ENCODE measurements at regions not wholly inside any gene's neighbourhood (a gene's known extent, or its start where the extent isn't known, plus 50 kb on each side); places are given as distances from the start of the nearest gene placed in this dataset.

DNA sequence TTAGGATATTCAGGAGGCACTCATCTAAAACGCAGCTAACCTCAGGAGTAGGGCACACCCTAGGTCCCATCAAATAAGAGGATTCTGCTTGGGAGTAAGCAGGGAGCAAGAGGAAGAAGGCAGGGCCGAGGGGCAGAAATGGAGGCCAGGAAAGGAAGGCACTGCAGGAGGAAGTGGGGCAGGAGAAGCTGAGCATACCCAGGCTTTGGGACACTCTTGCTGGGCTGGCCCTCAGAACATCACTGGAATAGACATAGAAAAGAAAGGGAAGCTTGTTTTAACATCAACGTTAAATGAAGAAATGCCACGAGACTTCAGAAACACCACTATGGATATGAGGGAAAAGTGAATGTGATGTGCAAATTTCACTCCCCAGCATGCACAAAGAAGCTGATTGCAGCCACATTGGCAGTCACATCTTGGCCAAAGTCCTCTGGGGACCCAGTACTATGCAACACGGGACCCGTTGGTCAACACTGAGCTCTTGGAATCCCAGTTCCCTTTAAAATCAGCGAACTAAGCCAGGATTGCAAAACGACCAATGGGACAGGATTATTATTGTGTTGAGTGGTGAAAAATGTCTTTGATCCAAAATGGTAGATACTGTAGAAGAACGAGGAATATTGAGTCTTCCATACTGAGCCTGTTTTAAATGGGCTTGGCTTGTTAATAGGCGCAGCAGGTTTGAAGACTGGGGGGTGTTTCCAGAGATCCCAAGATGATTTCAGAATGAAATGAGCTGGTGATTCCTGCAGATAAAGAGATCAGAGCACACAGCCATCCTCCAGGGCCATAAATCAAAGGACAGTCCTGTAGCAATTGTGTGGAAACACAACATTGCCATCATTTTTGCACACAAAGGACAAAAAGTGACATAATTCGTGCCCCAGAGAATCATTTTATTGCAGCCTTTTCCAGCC lies 152.4 kb downstream of the TOMM20 start:
- Histone ChIP-seq H3K4me3 (no peak overlapping the region), H3K27ac (peak overlapping the region; percentile 12 to 96 (median 80)), H3K9me3 (no peaks in the 10 kb centered on the region), H3K27me3 (no peaks in the 10 kb centered on the region), H3K36me3 (no peaks in the 10 kb centered on the region), H3K4me1 (peaks cover 23 to 92% (median 38%) of the 10 kb centered on the region in 4 donors)
- TF ChIP-seq POLR2A (IDR thresholded peaks at IDR 0.05) = no peak
- TF ChIP-seq, protein P1, sequence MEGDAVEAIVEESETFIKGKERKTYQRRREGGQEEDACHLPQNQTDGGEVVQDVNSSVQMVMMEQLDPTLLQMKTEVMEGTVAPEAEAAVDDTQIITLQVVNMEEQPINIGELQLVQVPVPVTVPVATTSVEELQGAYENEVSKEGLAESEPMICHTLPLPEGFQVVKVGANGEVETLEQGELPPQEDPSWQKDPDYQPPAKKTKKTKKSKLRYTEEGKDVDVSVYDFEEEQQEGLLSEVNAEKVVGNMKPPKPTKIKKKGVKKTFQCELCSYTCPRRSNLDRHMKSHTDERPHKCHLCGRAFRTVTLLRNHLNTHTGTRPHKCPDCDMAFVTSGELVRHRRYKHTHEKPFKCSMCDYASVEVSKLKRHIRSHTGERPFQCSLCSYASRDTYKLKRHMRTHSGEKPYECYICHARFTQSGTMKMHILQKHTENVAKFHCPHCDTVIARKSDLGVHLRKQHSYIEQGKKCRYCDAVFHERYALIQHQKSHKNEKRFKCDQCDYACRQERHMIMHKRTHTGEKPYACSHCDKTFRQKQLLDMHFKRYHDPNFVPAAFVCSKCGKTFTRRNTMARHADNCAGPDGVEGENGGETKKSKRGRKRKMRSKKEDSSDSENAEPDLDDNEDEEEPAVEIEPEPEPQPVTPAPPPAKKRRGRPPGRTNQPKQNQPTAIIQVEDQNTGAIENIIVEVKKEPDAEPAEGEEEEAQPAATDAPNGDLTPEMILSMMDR (IDR thresholded peaks at IDR 0.05) = no peak
- DNase-seq = peak in 1 of 3 donors; percentile 54

DNA sequence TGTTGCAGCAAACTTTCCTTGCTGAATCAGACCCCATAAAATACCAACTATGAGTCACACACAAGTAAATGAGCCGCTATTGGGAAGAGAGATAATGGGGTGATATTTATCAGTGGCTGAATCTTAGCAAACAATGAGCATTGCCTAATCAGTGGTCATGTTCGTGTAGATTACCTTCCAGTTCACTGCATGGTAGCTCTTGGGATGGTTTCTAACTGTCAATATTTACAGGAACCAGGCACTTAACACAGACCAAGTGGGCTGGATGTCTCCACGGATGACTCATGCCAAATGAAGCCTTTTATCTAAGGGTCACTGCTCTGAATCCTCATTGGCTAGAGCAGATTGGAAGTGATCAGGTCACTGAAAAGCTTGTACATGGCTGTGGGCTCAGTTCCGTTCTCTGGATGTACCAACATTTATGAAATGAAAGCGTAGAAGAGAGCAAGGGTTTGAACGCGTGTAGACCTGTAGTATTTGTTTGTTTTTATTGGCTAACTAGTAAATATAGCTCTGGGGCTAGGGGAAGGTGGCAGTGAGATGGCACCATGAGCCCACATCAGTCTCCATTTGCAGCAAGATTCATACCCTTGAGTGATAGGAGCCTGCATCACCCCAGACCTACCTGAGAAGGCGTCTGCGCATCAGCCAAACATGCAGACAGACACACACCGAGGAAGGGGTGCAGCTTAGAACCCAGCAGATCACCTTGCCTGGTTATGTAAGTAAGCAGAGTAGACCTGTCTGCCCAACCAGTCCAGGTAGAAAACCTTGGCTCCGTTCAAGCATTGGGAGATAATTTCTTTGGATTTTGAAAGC lies 153.3 kb downstream of the TOMM20 start:
- Histone ChIP-seq H3K27ac (peak overlapping the region; percentile 12 to 96 (median 80)), H3K36me3 (no peaks in the 10 kb centered on the region), H3K4me1 (peaks cover 16 to 92% (median 32%) of the 10 kb centered on the region in 4 donors), H3K4me3 (no peak overlapping the region), H3K9me3 (no peaks in the 10 kb centered on the region), H3K27me3 (no peaks in the 10 kb centered on the region)
- peak in 1 of 3 donors; percentile 79 for DNase-seq
- TF ChIP-seq, protein P1 (IDR thresholded peaks at IDR 0.05) = no peak
- TF ChIP-seq POLR2A (IDR thresholded peaks at IDR 0.05) = no peak

DNA sequence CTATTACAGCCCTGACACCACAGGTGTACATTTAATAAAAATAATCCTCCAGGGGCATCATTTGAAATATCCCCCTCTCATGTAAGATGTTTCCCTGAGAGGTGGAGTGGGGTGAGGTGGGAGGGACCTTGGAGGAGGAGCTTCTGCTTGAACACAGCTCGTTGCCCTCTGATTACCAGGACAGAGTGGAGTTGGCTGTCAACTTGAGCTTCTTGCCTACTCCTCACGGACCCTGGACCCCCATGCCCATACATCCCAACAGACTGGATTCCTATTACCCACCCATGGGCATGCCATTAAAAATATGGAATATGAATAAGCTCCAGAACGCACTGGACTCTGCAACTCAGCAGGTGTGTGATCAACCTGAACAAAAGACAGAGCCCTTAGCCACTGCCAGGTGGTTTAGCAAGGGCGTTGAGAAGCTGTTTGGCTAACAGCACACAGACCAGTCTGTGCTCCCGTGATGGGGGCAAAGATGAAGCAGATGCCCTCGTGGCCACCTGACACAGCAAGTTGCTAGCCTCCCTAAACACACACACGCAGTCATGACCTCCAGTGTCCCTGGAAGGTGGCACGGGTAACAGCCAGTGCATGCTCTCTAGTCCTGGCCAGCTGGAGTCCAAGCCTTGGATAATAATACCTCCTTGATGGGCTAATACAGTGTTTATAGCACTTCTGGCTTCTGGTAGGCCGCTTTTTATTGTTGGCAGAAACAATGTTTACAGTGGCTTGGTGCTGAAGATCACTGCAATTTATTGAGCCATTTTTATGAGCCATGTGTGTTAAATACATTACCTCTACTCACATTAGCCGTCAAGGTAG lies 155.0 kb downstream of the TOMM20 start:
- H3K36me3 ChIP-seq = no peaks in the 10 kb centered on the region
- peak overlapping the region in 3 of 4 donors; percentile 68 to 96 (median 93) for H3K27ac ChIP-seq
- TF ChIP-seq, protein P1 (IDR thresholded peaks at IDR 0.05) = peak in 2 of 6 experiments; percentile 4 to 7
- peak in 1 of 2 donors; percentile 33 for TF ChIP-seq POLR2A (IDR thresholded peaks at IDR 0.05)
- H3K4me1 ChIP-seq = peaks cover 12 to 90% (median 24%) of the 10 kb centered on the region in 4 donors
- H3K27me3 ChIP-seq = no peaks in the 10 kb centered on the region
- no peak overlapping the region for H3K4me3 ChIP-seq
- DNase-seq = peak in 2 of 3 donors; percentile 86 to 87
- H3K9me3 ChIP-seq = no peaks in the 10 kb centered on the region

DNA sequence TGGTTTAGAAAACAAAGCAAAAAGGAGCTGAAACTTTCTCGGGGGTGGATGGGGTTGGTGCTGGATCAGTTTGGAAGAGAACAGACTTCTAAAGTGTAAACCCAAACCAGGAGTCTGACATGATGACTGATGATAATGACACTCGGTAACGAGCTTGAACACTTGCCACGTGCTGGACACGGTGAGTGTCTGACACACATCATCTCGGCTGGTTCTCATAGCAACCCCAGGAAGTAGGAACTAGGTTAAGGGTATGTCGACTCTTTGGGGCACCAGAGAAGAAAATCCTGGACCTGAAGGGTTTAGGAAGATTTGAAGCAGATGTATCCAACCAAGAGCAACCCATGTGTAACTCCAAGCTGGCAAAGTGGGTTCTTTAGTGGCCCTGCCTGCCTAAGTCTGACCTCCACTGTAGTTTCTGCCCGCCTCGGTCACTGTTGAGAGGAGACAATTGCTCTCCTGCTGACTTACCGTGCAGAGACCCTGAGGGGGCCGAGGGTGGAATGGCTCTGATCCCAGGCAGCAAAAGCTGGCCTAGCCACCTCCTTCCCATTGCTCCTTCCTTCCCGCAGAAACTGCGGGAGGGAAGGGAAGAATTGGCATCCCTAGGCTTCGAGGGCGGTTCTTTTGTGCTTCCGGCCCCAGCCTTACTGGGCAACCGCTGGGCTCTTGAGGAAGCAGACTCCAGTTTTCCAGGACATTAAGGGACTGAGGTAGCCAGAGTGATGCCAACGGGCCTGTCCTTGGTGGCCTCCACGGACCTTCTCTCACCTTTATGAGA lies 156.0 kb downstream of the TOMM20 start:
- DNase-seq = peak in 2 of 3 donors; percentile 31 to 47
- Histone ChIP-seq H3K27ac (peak overlapping the region; percentile 20 to 96 (median 84)), H3K27me3 (no peaks in the 10 kb centered on the region), H3K9me3 (no peaks in the 10 kb centered on the region), H3K36me3 (no peaks in the 10 kb centered on the region), H3K4me3 (no peak overlapping the region), H3K4me1 (peaks cover 7 to 79% (median 14%) of the 10 kb centered on the region in 4 donors)
- TF ChIP-seq POLR2A (IDR thresholded peaks at IDR 0.05) = no peak
- TF ChIP-seq, protein P1 (IDR thresholded peaks at IDR 0.05) = no peak
